ENCODE measurements at regions not wholly inside any gene's neighbourhood (a gene's known extent, or its start where the extent isn't known, plus 50 kb on each side); places are given as distances from the start of the nearest gene placed in this dataset.
A peak's percentile ranks its signal among the peaks of the same experiment; 100 is the strongest.

DNA sequence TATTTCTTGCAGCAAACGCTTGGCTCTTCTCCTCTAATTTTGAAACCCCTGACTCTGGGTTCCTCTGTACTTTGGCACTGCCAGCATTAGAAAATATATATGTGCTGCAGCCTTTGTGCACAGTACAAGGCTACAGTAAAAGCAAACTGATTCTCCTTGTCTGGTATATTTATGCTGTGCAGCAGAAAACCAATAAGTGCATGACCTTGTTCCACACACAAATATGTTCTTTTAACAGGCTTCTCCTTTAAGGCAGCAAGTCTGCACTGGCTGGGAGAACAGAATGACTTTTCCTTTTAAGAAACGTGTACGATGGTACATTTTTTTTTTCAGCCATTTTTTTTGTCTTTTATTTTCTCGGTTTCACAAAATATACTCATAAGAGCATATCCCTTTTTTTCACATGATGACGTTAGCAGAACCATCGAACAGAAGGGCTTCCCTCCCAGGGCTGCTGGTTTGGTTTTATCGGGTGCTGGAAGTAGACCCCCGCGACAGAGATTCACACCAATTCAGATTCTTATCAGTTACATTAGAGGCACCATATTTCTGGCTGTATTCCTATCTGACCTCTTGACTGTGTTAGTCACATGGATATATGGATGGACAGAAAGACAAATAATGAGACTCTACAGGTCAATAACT, 129.9 kb upstream of the ARID1B start:
- Mint-ChIP-seq H3K4me3 (peak overlapping the region; percentile 40), H3K27me3 (peaks cover 19% of the 10 kb centered on the region), H3K4me1 (ENCODE audit: low read depth) (peaks cover 20% of the 10 kb centered on the region), H3K27ac (no peak overlapping the region), H3K9me3 (ENCODE audit: low read depth) (no peaks in the 10 kb centered on the region), H3K36me3 (no peaks in the 10 kb centered on the region)

DNA sequence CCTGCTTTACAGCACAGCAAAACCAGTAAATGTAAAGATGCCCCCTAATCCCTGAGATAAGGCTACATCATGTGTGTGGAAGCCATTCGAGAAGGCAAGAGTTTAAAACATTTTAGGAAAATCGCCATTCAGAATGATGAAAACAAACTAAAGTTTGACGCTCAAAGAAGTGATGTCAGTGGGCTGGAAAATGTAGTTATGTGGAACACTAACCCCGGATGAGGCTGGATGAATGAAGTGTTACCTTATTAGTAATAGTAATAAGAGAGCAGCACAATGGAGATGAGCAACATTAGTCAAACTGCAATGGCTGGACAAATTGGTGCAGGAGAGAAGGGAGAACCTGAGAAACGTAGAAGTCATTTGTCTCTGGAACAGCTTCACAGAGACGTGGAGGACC, 130.7 kb upstream of the ARID1B start:
- no peaks in the 10 kb centered on the region for H3K36me3 Mint-ChIP-seq
- peaks cover 20% of the 10 kb centered on the region for H3K4me1 Mint-ChIP-seq (ENCODE audit: low read depth)
- H3K27me3 Mint-ChIP-seq: peaks cover 19% of the 10 kb centered on the region
- H3K27ac Mint-ChIP-seq: no peak overlapping the region
- H3K4me3 Mint-ChIP-seq: no peak overlapping the region
- H3K9me3 Mint-ChIP-seq (ENCODE audit: low read depth): no peaks in the 10 kb centered on the region

DNA sequence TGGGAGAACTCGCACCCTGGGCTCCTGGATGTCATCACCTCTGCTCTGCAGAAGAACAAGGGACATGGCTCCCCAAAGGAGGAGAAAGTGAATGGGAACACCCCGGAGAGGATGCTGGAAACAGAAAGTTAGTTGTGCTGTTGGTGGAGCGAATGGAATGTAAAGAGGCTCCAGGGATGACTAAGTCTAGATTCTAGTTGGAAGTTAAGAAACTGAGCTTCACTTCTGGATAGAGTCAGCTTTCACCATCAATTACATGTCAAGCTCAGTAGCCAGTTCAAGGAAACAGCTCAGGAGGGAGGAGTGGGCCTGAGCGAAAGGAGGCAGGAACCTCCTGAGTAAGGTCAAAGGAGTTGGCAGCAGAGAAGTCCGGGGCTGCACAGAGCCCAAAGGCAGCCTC, 132.1 kb upstream of the ARID1B start:
- Mint-ChIP-seq H3K27ac (no peak overlapping the region), H3K27me3 (peaks cover 19% of the 10 kb centered on the region), H3K4me3 (no peak overlapping the region), H3K4me1 (ENCODE audit: low read depth) (peaks cover 20% of the 10 kb centered on the region), H3K36me3 (no peaks in the 10 kb centered on the region), H3K9me3 (ENCODE audit: low read depth) (no peaks in the 10 kb centered on the region)

DNA sequence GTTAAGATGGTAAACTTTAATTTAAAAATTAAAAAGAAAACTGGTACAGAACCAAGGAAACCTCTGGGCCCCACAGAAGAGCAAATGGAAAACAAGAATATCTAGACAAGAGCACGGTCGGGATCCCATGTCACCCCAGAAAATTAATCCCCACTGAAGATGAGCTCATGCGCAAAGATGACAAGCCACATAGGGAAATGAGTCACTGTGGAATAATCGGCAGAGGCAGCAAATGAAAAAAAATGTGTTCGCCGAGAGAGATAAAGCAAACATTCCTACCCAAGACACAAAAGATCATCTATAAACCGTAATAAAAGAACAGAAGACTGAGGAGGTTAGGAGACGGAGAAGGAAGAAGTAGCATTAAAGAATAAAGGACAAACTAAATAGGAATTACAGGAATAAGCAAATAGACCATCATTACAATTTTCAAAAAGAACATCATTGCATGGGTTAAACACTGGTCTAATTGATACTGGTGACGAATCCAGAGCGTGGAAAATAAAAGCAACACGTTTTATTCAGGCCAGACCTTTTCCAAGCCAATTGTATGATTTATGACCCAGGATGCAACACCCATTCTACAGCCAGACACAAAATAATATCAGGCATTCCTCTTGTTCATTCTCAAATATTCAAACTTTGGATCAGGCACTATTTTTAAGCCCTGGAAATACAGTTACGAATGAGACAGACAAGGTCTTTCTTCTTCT, 138.0 kb upstream of the ARID1B start:
- H3K4me1 Mint-ChIP-seq (ENCODE audit: low read depth): peaks cover 15% of the 10 kb centered on the region
- H3K36me3 Mint-ChIP-seq: no peaks in the 10 kb centered on the region
- peaks cover 2% of the 10 kb centered on the region for H3K27me3 Mint-ChIP-seq
- H3K4me3 Mint-ChIP-seq: no peak overlapping the region
- H3K9me3 Mint-ChIP-seq (ENCODE audit: low read depth): no peaks in the 10 kb centered on the region
- no peak overlapping the region for H3K27ac Mint-ChIP-seq

DNA sequence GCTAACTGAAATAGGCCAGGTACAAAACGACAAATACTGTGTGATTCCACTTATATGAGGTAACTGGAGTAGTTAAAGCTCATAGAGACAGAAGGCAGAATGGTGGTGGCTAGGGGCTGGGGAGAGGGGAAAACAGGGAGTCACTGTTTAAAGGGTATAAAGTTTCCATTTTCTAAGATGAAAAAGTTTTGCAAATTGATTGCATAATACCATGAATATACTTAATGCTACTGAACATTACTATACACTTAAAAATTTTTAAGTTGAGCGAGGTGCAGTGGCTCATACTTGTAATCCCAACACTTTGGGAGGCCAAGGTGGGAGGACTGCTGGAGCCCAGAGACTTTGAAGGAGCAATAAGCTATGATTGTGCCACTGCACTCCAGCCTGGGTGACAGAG, 138.6 kb upstream of the ARID1B start:
- H3K36me3 Mint-ChIP-seq: no peaks in the 10 kb centered on the region
- no peak overlapping the region for H3K27ac Mint-ChIP-seq
- H3K4me1 Mint-ChIP-seq (ENCODE audit: low read depth): peaks cover 20% of the 10 kb centered on the region
- H3K27me3 Mint-ChIP-seq: peaks cover 1% of the 10 kb centered on the region
- H3K4me3 Mint-ChIP-seq: no peak overlapping the region
- no peaks in the 10 kb centered on the region for H3K9me3 Mint-ChIP-seq (ENCODE audit: low read depth)

DNA sequence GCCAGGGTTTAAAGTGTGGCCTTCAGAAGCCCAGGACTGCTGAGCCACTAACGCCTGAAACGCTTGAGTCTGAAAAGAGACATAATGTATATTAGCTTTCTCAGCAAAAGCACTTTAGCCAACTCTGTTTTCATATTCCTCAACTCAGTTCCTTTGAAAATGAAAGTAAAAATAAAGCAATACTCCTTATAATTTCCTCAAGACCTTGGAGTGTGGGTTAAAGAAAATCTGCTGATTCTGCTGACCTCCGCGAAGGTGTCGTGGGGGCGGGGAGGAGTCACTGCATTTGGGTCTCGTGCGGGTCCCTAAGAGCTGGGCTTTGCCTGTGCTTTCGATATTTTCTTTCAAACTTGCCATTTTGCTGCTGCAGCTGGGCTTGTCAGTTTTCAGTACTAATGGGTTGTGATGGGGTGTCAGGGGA, 142.2 kb upstream of the ARID1B start:
- Mint-ChIP-seq H3K27me3 (no peaks in the 10 kb centered on the region), H3K4me3 (no peak overlapping the region), H3K36me3 (no peaks in the 10 kb centered on the region), H3K27ac (no peak overlapping the region), H3K4me1 (ENCODE audit: low read depth) (peaks cover 24% of the 10 kb centered on the region), H3K9me3 (ENCODE audit: low read depth) (no peaks in the 10 kb centered on the region)

DNA sequence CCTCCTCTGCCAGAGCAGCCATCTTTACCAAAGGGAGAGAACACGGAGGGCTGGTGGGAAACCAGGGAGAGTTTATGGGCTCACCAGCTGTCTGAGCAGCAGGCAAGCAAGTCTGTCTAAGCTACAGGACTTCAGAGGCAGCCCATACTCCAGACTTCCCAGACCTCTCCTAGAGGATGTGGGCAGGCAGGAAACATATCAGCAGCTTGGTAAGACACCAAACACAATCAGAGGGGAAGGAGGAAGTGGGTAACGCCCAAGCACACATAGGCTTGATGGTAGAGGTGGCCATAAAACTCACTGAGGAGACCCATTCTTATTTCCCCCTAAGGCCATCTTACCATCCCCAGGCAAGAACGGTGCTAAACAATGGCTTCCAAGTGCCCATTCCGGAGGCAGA, 143.1 kb upstream of the ARID1B start:
- no peak overlapping the region for H3K27ac Mint-ChIP-seq

DNA sequence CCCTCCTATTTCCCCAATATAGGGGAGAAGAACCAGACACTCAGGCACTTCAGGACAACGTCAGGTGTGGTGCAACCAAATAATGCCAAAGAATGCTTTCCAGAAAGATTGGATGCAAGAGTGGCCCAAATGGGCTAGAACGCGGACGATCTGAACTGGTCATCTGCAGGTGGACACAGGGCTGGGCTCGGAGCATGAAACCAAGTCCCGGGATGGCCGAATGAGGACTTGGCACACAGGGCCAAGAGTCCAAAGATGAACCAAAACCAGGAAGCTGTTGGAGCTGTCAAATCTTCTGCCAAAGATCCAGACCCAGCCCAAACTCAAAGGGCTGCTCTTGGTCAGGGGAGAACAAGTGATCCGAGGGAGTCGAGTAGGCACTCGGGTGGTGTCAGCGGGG, 143.9 kb upstream of the ARID1B start:
- H3K36me3 Mint-ChIP-seq: no peaks in the 10 kb centered on the region
- H3K9me3 Mint-ChIP-seq (ENCODE audit: low read depth): no peaks in the 10 kb centered on the region
- H3K27ac Mint-ChIP-seq: no peak overlapping the region
- H3K27me3 Mint-ChIP-seq: no peaks in the 10 kb centered on the region
- peaks cover 24% of the 10 kb centered on the region for H3K4me1 Mint-ChIP-seq (ENCODE audit: low read depth)
- no peak overlapping the region for H3K4me3 Mint-ChIP-seq

More for the DNA sequence above, 143.1 kb upstream of the ARID1B start:
- peaks cover 24% of the 10 kb centered on the region for H3K4me1 Mint-ChIP-seq (ENCODE audit: low read depth)
- no peaks in the 10 kb centered on the region for H3K9me3 Mint-ChIP-seq (ENCODE audit: low read depth)
- H3K27me3 Mint-ChIP-seq: no peaks in the 10 kb centered on the region
- no peak overlapping the region for H3K4me3 Mint-ChIP-seq
- H3K36me3 Mint-ChIP-seq: no peaks in the 10 kb centered on the region

DNA sequence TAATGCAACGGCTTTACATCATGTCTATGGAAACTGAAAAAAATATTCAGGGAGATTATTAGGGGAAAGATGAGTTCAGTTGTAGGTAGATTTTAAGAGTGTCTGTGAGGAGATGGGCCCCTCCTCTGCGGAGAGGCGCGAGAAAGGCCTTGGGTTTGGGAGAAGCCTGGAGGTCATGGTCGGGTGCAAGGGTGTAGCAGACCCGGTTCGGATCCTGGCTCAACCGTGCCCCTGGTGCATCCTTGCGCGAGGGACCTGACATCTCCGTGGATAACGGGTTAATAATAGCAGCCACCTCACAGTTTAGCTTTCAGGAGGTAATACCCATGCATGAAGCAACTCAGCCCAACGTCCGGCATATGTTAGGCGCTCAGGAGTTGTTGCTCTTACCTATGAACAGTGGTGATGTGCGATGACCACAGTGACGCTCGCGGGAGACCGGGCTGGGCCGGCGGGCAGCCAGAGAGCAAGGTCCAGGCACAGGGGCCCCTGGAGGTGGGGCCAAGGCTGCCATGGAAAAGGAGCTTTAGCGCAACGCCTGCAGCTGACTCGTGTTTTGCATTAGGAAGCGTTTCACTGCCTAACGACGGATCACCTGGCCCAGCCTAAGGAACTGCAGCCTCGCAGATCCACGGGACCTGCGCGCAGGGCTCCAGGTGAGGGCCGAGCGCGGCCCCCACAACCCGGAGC, 146.4 kb upstream of the ARID1B start:
- Mint-ChIP-seq H3K9me3 (ENCODE audit: low read depth) (no peaks in the 10 kb centered on the region), H3K27ac (no peak overlapping the region), H3K27me3 (no peaks in the 10 kb centered on the region), H3K36me3 (no peaks in the 10 kb centered on the region), H3K4me3 (no peak overlapping the region), H3K4me1 (ENCODE audit: low read depth) (peaks cover 24% of the 10 kb centered on the region)

DNA sequence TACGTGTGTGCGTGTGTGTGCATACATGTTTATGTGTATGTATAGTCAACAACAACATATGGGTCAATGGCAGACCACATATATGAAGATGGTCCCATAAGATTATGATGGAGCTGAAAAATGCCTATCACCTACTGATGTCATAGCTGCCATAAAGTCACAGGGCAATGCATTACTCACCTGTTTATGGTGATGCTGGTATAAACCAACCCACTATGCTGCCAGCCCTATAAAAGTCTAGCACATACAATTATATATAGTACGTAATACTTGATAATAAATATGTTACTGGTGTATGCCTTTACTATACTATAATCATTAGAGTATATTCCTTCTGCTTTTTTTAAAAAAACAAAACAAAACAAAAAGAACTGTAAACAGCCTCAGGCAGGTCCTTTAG, 148.4 kb upstream of the ARID1B start:
- Mint-ChIP-seq H3K9me3 (ENCODE audit: low read depth) (no peaks in the 10 kb centered on the region), H3K4me3 (no peak overlapping the region), H3K27ac (no peak overlapping the region), H3K36me3 (no peaks in the 10 kb centered on the region), H3K4me1 (ENCODE audit: low read depth) (peaks cover 6% of the 10 kb centered on the region), H3K27me3 (no peaks in the 10 kb centered on the region)

DNA sequence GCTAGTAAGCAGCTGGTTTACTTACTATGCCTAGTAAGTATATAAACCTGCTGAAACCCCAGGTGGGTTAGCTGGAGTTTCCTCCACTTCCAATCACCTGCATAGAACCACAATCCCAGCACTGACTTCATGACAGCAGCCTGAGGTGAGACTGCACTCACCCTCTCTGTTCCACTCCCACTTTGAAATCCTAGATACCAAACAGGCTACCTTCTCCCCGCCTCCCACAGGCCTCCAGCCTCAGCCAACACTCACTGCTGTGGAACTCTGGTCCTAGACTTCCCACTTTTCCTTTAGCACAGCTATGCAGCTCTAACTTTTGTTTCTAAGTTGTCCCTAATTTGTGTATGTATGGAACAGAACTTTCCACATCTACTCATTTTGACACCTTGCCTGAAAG, 149.7 kb upstream of the ARID1B start:
- H3K27ac Mint-ChIP-seq: no peak overlapping the region
- no peaks in the 10 kb centered on the region for H3K4me1 Mint-ChIP-seq (ENCODE audit: low read depth)
- no peaks in the 10 kb centered on the region for H3K27me3 Mint-ChIP-seq
- H3K9me3 Mint-ChIP-seq (ENCODE audit: low read depth): no peaks in the 10 kb centered on the region
- H3K4me3 Mint-ChIP-seq: no peak overlapping the region
- H3K36me3 Mint-ChIP-seq: no peaks in the 10 kb centered on the region

DNA sequence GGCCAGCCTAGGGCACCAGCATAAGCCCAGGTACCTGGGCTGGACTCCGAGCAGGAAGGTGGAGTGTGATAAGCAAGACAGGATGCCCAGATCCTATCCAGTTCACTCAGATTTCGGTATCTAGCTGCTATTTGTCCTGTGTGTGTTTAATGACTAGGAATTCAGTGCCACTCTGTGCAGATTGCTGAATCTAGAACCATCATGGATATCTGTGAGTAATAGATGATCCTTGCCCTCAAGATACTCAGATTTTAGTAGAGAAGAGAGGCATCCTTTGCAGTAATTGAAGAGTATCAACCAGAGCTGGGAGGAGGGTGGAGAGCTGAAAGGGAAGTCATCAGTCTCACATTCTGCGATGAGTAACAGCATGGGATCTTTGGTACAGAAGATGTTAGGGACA, 155.0 kb upstream of the ARID1B start:
- Mint-ChIP-seq H3K4me1 (ENCODE audit: low read depth) (no peaks in the 10 kb centered on the region), H3K9me3 (ENCODE audit: low read depth) (no peaks in the 10 kb centered on the region), H3K4me3 (no peak overlapping the region), H3K27ac (no peak overlapping the region), H3K27me3 (no peaks in the 10 kb centered on the region), H3K36me3 (no peaks in the 10 kb centered on the region)

DNA sequence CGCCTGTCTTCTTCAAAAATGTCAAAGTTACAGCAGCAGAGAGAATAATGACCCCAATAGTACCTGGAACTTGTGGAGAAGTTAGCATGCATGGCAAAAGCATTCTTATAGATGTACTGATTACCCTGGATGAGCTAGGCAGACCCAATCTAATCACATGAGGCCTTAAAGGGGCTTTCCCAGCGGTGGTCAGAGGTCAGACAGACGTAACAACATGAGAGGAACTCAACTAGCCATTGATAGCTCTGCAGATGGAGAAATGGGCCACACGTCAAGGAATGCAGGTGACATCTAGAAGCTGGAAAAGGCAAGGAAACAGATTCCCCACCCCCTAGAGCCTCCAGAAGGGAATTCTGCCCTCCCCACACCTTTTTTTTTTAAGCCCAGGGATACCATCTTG, 156.8 kb upstream of the ARID1B start:
- no peaks in the 10 kb centered on the region for H3K36me3 Mint-ChIP-seq
- H3K4me1 Mint-ChIP-seq (ENCODE audit: low read depth): no peaks in the 10 kb centered on the region
- no peak overlapping the region for H3K27ac Mint-ChIP-seq
- no peak overlapping the region for H3K4me3 Mint-ChIP-seq
- H3K9me3 Mint-ChIP-seq (ENCODE audit: low read depth): no peaks in the 10 kb centered on the region
- H3K27me3 Mint-ChIP-seq: no peaks in the 10 kb centered on the region

DNA sequence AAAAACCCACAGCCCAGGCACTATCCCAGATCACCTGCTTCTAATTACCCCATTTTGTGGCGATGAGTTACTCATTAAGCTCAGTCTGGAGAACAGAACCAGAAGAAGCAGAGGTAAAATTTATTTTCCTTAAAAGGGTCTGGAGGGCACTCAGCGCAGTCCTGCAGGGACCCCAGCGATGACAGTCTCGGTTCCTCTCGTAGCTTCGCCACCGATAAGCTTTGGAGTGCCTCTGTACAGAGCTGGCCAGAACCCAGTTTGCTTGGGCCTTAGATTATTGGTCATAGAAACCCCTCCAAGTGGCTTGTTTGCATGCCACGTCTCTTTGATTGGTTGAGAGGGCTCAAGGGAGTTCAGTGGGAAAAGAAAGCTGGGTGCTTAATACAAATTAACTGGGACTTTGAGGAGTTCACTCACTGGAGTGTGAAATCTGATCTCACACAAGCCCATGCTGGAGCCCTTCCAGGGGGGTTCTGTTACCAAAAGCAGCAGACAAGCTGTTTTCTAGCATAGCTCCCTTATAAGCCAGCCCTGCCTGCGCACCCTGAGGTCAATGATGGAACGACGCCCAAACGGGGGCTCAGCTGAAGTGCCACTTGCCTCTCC, 158.5 kb upstream of the ARID1B start:
- Mint-ChIP-seq H3K4me3 (no peak overlapping the region), H3K4me1 (ENCODE audit: low read depth) (no peaks in the 10 kb centered on the region), H3K36me3 (peaks cover 2% of the 10 kb centered on the region), H3K9me3 (ENCODE audit: low read depth) (peaks cover 4% of the 10 kb centered on the region), H3K27me3 (peaks cover 2% of the 10 kb centered on the region), H3K27ac (no peak overlapping the region)

DNA sequence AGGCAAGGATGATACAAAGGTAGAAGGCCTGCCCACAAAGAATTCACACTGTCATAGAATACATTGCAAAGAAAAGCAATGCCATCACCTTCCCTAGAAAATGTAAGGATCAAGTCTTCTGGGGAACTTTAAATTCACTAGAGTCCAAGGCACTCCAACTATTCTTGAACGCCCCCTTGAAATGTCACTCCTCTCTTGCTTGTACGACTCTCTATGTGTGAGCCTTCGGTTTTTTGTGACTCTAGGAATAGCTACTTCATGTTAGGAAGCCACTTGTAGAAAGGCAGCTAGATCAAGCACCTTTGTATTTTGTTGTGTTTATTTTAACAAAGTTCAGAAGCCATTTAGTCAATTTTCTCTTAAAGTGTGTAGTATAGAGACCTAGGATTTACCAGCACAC, 159.2 kb upstream of the ARID1B start:
- Mint-ChIP-seq H3K4me3 (no peak overlapping the region), H3K36me3 (peaks cover 2% of the 10 kb centered on the region), H3K4me1 (ENCODE audit: low read depth) (no peaks in the 10 kb centered on the region), H3K27ac (no peak overlapping the region), H3K9me3 (ENCODE audit: low read depth) (peaks cover 9% of the 10 kb centered on the region), H3K27me3 (peaks cover 2% of the 10 kb centered on the region)

Data from activated naive CD8-positive, alpha-beta T cell (primary cell).